ENCODE measurements at regions not wholly inside any gene's neighbourhood (a gene's known extent, or its start where the extent isn't known, plus 50 kb on each side); places are given as distances from the start of the nearest gene placed in this dataset.

DNA sequence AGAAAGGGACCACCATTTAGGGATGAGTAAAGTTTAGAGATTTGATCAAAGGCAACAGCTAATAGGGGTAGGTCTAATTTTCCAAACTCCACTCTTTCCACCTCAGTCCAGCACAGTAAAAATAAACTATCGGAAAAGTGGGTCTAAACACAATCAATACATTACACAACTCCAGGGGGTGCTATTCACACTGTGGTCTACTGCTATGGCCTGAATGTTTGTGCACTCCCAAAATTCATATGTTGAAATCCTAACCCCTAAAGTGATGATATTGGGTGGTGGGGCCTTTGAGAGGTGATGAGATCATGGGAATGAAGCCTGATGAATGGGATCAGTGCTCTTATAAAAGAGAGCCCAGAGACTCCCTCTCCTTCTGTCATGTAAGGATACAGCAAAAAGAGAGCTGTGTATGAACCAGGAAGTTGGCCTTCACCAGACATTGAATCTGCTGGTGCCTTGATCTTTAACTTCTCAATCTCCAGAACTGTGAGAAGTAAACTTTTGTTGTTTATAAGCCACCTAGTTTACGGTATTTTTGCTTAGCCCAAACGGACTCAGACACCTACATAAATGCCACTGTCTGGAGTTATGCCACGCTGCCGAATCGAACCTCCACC is 193.9 kb downstream of the OMA1 start:
- Mint-ChIP-seq H3K27ac (ENCODE audit: unreplicated experiment) (no peak overlapping the region), H3K36me3 (ENCODE audit: unreplicated experiment) (no peaks in the 10 kb centered on the region), H3K4me1 (ENCODE audit: unreplicated experiment) (no peaks in the 10 kb centered on the region), H3K27me3 (ENCODE audit: unreplicated experiment) (peaks cover 2% of the 10 kb centered on the region), H3K9me3 (ENCODE audit: unreplicated experiment) (peaks cover 5% of the 10 kb centered on the region), H3K4me3 (ENCODE audit: unreplicated experiment) (no peak overlapping the region)
- DNase-seq (ENCODE audit: extremely low spot score, unreplicated experiment) = no peak
- no peak for TF ChIP-seq CTCF (IDR thresholded peaks at IDR 0.05)

DNA sequence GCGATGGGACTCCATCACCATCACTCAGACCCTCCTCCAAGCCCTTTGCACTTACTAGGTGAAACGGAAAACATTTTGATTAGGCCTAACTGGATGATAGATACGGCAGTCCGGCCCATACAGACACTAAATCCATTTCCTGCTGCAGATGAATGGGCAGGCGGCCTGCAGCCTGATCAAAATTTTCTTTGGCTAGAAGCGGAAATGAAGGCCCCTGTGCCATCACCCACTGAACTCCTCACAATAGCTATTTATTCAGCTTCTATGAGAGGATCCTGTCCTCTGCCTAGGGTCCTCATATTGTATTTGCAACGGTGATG is 200.5 kb downstream of the OMA1 start:
- H3K9me3 Mint-ChIP-seq (ENCODE audit: unreplicated experiment) = peaks cover 5% of the 10 kb centered on the region
- peaks cover 2% of the 10 kb centered on the region for H3K36me3 Mint-ChIP-seq (ENCODE audit: unreplicated experiment)
- no peak for DNase-seq (ENCODE audit: extremely low spot score, unreplicated experiment)
- TF ChIP-seq CTCF (IDR thresholded peaks at IDR 0.05) = no peak
- no peak overlapping the region for H3K4me3 Mint-ChIP-seq (ENCODE audit: unreplicated experiment)
- H3K4me1 Mint-ChIP-seq (ENCODE audit: unreplicated experiment) = no peaks in the 10 kb centered on the region
- no peak overlapping the region for H3K27ac Mint-ChIP-seq (ENCODE audit: unreplicated experiment)
- H3K27me3 Mint-ChIP-seq (ENCODE audit: unreplicated experiment) = no peaks in the 10 kb centered on the region

GRCh38 chr1:58345215-58346035 is 201.1 kb downstream of the OMA1 start:
- Mint-ChIP-seq H3K27ac (ENCODE audit: unreplicated experiment) (no peak overlapping the region), H3K4me3 (ENCODE audit: unreplicated experiment) (no peak overlapping the region), H3K36me3 (ENCODE audit: unreplicated experiment) (peaks cover 2% of the 10 kb centered on the region)

DNA sequence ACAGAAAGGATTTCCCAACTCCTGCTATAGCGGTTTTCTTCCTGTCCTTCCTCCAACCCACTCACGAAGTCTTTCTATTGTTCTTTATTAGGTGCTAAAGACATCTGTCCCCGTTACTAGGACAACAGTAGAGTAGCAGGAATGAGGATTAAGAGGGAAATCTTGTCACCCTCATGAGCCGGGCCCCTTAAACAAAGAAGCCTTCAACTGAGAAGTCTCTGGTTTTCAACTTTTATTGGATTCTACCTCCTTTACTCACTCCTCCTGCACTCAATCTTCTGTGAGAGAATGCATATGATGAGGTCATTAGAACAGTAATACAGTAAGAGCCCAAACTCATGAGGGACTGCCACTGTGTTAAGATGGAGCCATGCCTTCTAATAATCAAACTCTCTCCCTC is 206.3 kb downstream of the OMA1 start:
- no peaks in the 10 kb centered on the region for H3K27me3 Mint-ChIP-seq (ENCODE audit: unreplicated experiment)
- H3K36me3 Mint-ChIP-seq (ENCODE audit: unreplicated experiment) = peaks cover 2% of the 10 kb centered on the region
- H3K9me3 Mint-ChIP-seq (ENCODE audit: unreplicated experiment) = no peaks in the 10 kb centered on the region
- DNase-seq (ENCODE audit: extremely low spot score, unreplicated experiment) = no peak
- no peak overlapping the region for H3K27ac Mint-ChIP-seq (ENCODE audit: unreplicated experiment)
- no peak for TF ChIP-seq CTCF (IDR thresholded peaks at IDR 0.05)
- H3K4me1 Mint-ChIP-seq (ENCODE audit: unreplicated experiment) = no peaks in the 10 kb centered on the region
- no peak overlapping the region for H3K4me3 Mint-ChIP-seq (ENCODE audit: unreplicated experiment)

More at GRCh38 chr1:58345215-58346035, 201.1 kb downstream of the OMA1 start:
- H3K9me3 Mint-ChIP-seq (ENCODE audit: unreplicated experiment) = peaks cover 5% of the 10 kb centered on the region
- H3K27me3 Mint-ChIP-seq (ENCODE audit: unreplicated experiment) = no peaks in the 10 kb centered on the region
- DNase-seq (ENCODE audit: extremely low spot score, unreplicated experiment) = no peak
- TF ChIP-seq CTCF (IDR thresholded peaks at IDR 0.05) = no peak
- H3K4me1 Mint-ChIP-seq (ENCODE audit: unreplicated experiment) = no peaks in the 10 kb centered on the region

DNA sequence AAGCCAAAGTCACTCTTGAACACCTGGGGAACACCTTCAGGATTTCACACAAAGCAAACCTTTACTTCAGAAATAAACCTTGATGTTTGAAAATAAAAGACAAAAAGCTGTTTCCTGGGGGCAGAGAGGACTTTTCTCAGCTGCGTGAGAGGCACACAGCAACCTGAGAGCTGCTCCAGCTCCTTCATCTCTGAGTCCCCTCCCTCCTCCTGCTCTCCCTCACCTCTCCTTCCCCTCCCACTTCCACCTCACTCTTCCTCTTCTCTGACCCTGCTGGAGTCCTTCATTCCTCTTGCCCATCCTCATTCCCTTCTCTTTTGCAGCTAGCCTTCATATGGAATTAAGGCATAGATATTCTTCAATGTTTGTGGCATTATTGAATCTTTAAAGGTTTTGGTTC is 208.4 kb downstream of the OMA1 start:
- H3K9me3 Mint-ChIP-seq (ENCODE audit: unreplicated experiment) = no peaks in the 10 kb centered on the region
- H3K27me3 Mint-ChIP-seq (ENCODE audit: unreplicated experiment) = no peaks in the 10 kb centered on the region
- no peak for DNase-seq (ENCODE audit: extremely low spot score, unreplicated experiment)
- H3K4me3 Mint-ChIP-seq (ENCODE audit: unreplicated experiment) = no peak overlapping the region
- peaks cover 2% of the 10 kb centered on the region for H3K36me3 Mint-ChIP-seq (ENCODE audit: unreplicated experiment)
- H3K4me1 Mint-ChIP-seq (ENCODE audit: unreplicated experiment) = no peaks in the 10 kb centered on the region
- no peak for TF ChIP-seq CTCF (IDR thresholded peaks at IDR 0.05)
- H3K27ac Mint-ChIP-seq (ENCODE audit: unreplicated experiment) = no peak overlapping the region

Measured in osteocyte (in vitro differentiated cells).